ENCODE measurements at regions not wholly inside any gene's neighbourhood (a gene's known extent, or its start where the extent isn't known, plus 50 kb on each side); places are given as distances from the start of the nearest gene placed in this dataset.
"Not testable (repeated sequence)": the region's sequence is repeated elsewhere in the genome, so short reads cannot be mapped to it uniquely, and the experiment has no call there.

- DNase-seq (ENCODE audit: low spot score), result no peak
These were observed 319.6 kb downstream of the PTTG2 start for GRCh38 chr4:38279650-38280322.

GRCh38 chr4:38280323-38280706, 320.1 kb downstream of the PTTG2 start:
- no peak for DNase-seq (ENCODE audit: low spot score)

GRCh38 chr4:38281371-38282071, 321.3 kb downstream of the PTTG2 start:
- DNase-seq (ENCODE audit: low spot score), result no peak

GRCh38 chr4:38283724-38284123, 323.5 kb downstream of the PTTG2 start:
- no peak for DNase-seq (ENCODE audit: low spot score)

- no peak for DNase-seq (ENCODE audit: low spot score)
These were observed 324.3 kb downstream of the PTTG2 start for GRCh38 chr4:38284294-38285030.

GRCh38 chr4:38287101-38287851, 327.1 kb downstream of the PTTG2 start:
- DNase-seq (ENCODE audit: low spot score), result no peak

- DNase-seq (ENCODE audit: low spot score), result no peak
These were observed 329.4 kb downstream of the PTTG2 start for GRCh38 chr4:38289553-38289952.

GRCh38 chr4:38290366-38290765, 330.2 kb downstream of the PTTG2 start:
- no peak for DNase-seq (ENCODE audit: low spot score)

- DNase-seq (ENCODE audit: low spot score), result no peak
These were observed 330.7 kb downstream of the PTTG2 start for GRCh38 chr4:38290914-38291313.

- DNase-seq (ENCODE audit: low spot score), result no peak
These were observed 332.3 kb downstream of the PTTG2 start for GRCh38 chr4:38292529-38292928.

GRCh38 chr4:38294238-38294637, 334.0 kb downstream of the PTTG2 start:
- DNase-seq (ENCODE audit: low spot score), result no peak

- no peak for DNase-seq (ENCODE audit: low spot score)
These were observed 336.9 kb downstream of the PTTG2 start for GRCh38 chr4:38297061-38297460.

GRCh38 chr4:38298868-38299713, 338.9 kb downstream of the PTTG2 start:
- no peak for DNase-seq (ENCODE audit: low spot score)

- DNase-seq (ENCODE audit: low spot score), result no peak
These were observed 342.7 kb downstream of the PTTG2 start for GRCh38 chr4:38302910-38303309.

- not testable (repeated sequence) for DNase-seq (ENCODE audit: low spot score)
These were observed 344.3 kb downstream of the PTTG2 start for GRCh38 chr4:38304460-38304859.

GRCh38 chr4:38306482-38307071, 346.4 kb downstream of the PTTG2 start:
- DNase-seq (ENCODE audit: low spot score), result peak; percentile 21

GRCh38 chr4:38308728-38309311, 348.6 kb downstream of the PTTG2 start:
- peak; percentile 19 for DNase-seq (ENCODE audit: low spot score)

- DNase-seq (ENCODE audit: low spot score), result no peak
These were observed 349.3 kb downstream of the PTTG2 start for GRCh38 chr4:38309471-38309870.

- DNase-seq (ENCODE audit: low spot score), result peak; percentile 85
These were observed 350.3 kb downstream of the PTTG2 start for GRCh38 chr4:38310446-38311043.

- no peak for DNase-seq (ENCODE audit: low spot score)
These were observed 351.4 kb downstream of the PTTG2 start for GRCh38 chr4:38311495-38312126.

Data from CD4-positive, alpha-beta T cell treated with Interleukin-2 at 100 ng/mL for 4 hours (primary cell).